HK-2 (cell line): ENCODE measurements at regions not wholly inside any gene's neighbourhood (a gene's known extent, or its start where the extent isn't known, plus 50 kb on each side); places are given as distances from the start of the nearest gene placed in this dataset.

Source experiments
- DNase-seq: peaks from one replicate; pipeline ENCODE4 v3.0.0-alpha.2; 2018; ENCODE audit not compliant: unreplicated experiment

GRCh38 chr3:9301091-9301490, 51.6 kb upstream of the SRGAP3 start:
- DNase-seq = no peak

DNA sequence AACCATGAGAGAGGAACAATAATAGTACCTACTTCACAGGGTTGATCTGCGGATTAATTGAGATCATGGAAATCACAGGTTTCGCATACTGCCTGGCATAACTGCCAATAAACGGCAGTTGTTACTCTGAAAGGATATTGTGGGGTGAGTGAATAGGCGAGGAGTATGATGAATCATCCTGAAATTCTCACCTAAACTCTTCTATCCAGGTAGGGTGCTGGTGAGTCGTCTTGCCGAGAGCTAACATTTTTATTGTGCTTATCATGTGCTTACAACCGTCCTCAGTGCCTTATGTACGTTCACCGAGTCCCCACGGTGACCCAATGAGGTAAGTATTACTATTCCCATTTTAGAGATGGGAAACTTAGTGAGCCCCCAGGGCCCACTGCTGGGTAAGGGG, 52.4 kb upstream of the SRGAP3 start:
- no peak for DNase-seq

DNA sequence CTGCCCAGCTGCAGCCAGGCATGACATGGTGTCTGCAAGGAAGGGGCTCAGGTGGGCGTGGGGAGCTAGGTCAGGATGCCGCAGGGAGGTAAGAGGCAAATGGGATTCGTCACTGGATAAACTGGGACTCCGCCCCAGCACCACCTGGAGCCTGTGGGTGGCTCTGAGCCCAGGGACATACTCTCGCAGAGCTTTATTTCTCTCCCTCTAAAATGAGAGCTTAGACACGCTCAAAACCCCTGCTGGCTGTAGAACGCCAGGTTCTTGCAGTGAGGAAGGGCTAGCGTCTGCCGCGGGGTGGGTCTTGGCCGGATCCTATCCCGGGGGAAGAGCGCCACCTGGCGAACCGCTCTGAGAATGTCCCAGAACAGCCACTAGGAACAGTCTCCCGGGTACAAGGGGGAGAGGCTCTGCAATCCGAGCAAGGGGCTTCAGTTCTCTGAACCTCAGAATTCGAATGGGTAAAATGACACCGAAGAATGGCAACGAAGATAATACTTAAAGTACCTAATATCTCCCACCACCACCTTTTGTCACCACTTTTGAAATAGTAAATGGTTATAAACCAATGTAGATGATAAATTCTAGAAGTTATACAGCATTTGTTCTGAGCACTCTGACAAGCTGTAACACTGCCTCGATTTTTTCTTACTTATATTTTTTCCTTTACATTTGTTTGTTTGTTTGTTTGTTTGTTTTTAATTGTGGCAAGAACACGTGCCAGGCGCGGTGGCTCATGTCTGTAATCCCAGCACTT, 53.2 kb upstream of the SRGAP3 start:
- DNase-seq = peak; percentile 65

- no peak for DNase-seq
These were observed 54.4 kb upstream of the THUMPD3 start for GRCh38 chr3:9308298-9308990.

DNA sequence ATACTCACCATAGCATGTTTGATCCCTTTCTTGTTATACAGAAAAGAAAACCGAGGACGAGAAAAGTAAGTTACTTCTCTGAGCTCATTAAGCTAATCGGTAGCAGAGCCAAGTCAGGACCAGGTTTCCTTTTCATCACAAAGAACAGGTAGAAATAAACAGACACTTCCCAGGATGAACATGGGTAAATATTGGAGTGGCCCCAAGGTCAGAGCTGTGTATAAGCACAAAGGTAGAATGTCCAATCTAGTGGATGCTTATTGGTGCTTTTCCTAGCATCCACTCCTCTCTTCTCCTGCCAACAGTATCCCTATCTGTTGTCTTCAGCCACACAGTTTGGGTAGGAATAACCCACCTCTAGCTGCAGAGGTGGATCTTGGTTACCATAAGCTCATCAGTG, 52.8 kb upstream of the THUMPD3 start:
- DNase-seq = no peak

GRCh38 chr3:9311228-9311627, 51.6 kb upstream of the THUMPD3 start:
- no peak for DNase-seq
